SH-SY5Y (cell line): ENCODE measurements at regions not wholly inside any gene's neighbourhood (a gene's known extent, or its start where the extent isn't known, plus 50 kb on each side); places are given as distances from the start of the nearest gene placed in this dataset.

Experiments used
- GATA2 ChIP-seq: IDR thresholded peaks from 2 replicates; pipeline ENCODE4 v1.6.1; 2011; ENCODE audit warnings: mild to moderate bottlenecking, low read depth, low read length
- GATA3 ChIP-seq: IDR thresholded peaks from 2 replicates; pipeline ENCODE4 v1.6.1; 2011; ENCODE audit warnings: low read depth, mild to moderate bottlenecking, low read length, moderate library complexity

- TF ChIP-seq GATA2: no peak
- TF ChIP-seq GATA3: no peak
Measured at GRCh38 chr5:39533749-39534148, 109.0 kb upstream of the DAB2 start.
